ENCODE measurements at regions not wholly inside any gene's neighbourhood (a gene's known extent, or its start where the extent isn't known, plus 50 kb on each side); places are given as distances from the start of the nearest gene placed in this dataset.
"Not testable (repeated sequence)": the region's sequence is repeated elsewhere in the genome, so short reads cannot be mapped to it uniquely, and the experiment has no call there.

DNA sequence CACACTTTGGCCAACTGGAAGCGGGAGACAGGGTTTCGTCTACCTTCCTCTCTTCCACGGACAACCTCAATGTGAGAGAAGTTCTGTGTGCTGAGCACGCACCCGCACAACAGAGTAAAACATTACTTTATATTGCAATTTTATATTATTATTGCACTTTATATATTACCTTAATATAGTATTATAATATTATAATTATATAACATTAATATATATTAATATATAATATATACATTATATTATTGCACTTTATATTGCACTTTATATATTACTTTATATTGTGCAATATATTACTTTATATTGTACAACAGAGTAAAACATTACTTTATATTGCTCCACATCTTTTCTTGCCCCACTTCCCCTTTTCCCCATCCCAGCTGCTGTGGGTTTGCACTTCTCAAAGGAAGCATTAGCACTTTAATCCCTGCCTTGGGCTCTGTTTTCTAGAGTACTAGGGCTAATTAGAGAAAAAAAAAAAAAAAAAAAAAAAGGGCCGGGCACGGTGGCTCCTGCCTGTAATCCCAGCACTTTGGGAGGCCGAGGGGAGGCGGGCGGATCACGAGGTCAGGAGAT is 76.4 kb upstream of the SLC4A7 start:
- intact Hi-C loops (cut with DNase I) = no loop called here
- peak in 1 of 10 donors; percentile 46 for DNase-seq

DNA sequence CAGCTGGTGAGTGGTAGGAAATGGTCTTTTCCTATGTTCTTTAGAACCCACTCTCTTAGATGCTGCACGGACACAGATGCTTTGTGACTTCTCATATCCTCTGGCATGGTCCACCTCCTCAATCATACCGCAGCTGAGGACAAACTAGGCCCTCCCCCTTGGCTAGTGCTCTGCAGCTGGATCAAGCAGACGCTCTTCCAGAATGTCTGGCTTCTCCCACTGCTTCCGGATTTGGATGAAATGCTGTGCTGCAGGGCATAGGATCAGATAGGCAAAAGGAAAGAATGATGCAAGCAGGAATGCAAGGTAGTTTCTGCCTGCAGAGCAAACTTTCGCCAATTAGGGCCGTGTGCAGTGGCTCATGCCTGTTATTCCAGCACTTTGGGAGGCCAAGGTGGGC is 75.7 kb upstream of the SLC4A7 start:
- intact Hi-C loops (cut with DNase I) = no loop called here
- DNase-seq = no peak

DNA sequence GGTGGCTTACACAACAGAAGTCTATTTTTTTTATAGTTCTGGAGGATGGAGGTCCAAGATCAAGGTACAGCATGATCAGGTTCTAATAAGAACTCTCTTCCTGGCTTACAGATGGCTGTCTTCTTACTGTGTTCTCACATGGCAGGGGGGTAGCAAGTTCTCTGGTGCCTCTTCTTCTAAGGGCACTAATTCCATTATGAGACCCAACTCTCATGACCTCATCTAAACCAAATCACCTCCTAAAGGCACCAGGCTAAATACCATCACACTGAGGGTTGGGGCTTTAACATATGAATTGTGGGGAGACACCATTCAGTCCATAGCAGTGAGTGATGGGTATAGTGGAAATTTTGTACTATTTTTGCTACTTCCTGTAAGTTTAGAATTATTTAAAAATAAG is 75.2 kb upstream of the SLC4A7 start:
- intact Hi-C loops (cut with DNase I) = no loop called here

DNA sequence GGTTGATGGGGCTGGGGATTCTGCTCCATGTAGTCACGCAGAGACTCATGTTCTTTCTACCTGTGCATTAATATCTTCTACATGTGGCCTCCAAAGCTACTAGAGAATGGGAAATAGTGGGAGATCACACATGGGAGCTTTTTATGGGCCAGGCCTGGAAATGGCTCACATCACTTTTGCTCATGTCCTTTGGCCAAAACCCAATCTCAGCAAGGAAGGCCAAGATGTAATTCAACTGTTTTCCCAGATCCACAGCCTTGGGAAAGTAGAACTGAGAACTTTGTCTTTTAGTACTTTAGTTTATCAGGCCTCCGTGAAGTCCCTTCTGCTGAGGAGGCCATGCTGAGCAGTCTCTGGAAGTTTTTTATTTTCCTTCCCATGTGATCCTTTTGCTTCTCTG is 73.2 kb upstream of the SLC4A7 start:
- intact Hi-C loops (cut with DNase I) = no loop called here
- no peak for DNase-seq

More for the DNA sequence above, 75.2 kb upstream of the SLC4A7 start:
- DNase-seq = no peak

DNA sequence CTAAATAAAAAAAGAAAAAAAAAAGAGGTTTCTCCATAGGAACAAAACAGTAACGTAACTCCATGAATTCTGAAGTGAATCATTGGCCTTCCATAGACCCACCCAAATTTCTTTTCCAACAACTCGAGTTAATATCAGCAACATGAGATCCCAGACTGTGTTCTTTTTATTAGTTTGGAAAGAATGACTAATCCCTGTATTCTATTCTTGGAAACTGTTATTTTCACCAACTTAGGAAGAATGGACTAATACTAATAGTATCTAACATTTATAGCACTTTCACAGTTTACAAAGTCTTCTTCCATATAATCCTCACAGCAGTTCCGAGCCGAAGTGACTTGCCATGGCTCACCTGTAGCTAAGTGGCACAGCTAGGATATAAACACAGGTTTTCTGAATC is 72.7 kb upstream of the SLC4A7 start:
- intact Hi-C loops (cut with DNase I) = no loop called here
- DNase-seq = no peak

DNA sequence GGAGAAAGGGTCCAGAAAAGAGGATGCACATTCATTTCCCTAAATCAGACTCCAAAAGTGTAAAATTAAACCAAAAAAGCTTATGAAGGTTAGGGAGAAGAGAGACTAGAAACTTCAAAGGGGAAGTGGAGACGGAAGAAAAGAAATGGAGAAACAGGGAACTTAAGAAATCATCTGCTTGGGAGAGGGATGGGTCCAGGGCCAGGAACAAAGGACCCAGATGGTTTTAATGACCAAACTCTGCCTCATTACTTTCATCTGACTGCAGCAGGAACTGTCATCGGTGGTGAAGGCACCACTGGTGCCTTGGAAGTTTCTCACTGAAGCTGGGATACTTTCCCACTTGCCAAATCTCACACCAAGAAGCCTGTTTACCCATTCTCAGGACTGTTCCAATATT is 70.5 kb upstream of the SLC4A7 start:
- intact Hi-C loops (cut with DNase I) = no loop called here
- DNase-seq = peak in 1 of 10 donors; percentile 41

DNA sequence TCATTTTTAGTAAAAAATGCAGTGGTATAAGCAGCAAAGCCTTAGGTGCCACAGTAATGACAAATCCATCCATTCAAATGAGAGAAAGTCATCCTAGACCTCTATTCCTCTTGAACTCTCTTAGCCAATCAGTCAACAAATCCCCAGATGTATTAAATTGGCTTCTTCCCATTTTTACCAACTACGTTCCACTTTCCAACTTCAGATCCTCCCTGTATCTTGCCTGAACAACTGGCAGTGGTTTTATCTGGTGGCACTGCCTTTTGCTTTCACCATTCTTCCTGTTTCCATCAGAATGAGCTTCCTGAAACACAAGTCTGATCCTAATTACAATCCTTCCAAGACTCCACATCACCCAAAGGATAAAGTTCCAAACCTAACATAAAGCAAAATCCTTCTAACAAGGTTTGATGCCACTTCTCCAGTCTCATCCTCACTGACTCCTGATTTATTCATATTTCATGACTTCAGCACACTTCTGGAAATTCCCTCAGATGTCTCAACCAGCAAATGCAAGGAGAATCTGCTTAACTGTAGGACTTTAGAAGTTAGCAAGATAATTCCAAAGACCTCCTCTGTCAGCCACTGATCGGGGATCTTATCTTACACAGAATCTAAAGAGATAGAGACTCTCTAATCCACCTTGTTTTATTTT is 69.8 kb upstream of the SLC4A7 start:
- intact Hi-C loops (cut with DNase I) = no loop called here
- DNase-seq = no peak

DNA sequence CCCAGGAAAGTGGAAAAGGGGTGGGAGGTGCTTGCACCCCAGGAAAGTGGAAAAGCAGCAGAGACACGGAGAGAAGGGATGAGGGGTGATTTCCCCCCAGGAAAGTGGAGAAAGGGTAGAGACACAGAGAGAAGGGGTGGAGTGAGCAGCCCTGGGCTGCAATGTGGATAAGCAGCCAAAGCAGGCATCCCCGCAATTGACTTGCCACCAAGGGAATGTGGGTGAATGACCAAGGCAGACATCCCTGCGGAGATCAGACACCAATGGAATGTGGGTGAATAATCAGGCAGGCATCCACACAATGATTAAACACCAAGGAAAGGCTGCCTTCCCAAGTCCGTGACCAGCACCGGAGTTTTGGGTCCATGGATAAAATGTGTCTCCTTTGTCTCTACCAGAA is 68.5 kb upstream of the SLC4A7 start:
- DNase-seq; intact Hi-C loops (cut with DNase I): not testable (repeated sequence)

DNA sequence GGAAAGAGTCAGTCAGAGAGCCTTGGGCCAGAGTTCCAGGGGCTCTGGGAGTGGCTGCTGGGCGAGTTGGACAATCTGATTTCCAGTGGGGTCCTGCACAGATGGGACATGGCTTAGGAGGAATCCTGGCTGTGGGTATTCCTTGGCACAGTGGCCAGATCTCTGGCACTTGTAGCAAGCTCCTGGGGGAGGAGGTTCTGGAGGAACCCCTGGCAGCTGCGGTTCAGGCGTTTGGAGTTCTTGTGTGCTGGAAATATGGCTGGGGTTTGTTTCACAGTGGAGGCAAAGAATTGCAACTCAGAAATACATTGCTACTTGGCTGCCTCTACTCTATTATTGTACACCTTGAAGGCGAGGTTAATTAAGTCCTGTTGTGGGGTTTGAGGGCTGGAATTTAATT is 67.2 kb upstream of the SLC4A7 start:
- DNase-seq; intact Hi-C loops (cut with DNase I): not testable (repeated sequence)

DNA sequence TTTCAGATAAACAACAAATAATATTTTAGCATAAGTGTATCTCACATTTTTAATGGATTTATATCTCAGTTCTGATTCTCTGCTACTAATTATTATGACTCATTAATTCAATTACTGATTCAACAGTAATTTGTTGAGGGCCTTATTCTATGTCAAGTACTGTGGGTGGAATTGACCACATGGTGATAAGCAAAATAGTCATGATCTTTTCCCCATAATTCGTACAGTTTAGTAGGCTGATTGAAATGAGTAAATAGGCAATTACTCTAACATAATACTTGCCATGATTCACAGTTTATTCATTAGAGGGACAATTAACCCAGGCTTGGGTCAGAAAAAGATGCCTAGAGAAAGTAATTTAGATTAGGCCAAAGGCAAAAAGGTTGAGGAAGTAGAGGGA is 60.9 kb upstream of the SLC4A7 start:
- intact Hi-C loops (cut with DNase I) = no loop called here
- no peak for DNase-seq

DNA sequence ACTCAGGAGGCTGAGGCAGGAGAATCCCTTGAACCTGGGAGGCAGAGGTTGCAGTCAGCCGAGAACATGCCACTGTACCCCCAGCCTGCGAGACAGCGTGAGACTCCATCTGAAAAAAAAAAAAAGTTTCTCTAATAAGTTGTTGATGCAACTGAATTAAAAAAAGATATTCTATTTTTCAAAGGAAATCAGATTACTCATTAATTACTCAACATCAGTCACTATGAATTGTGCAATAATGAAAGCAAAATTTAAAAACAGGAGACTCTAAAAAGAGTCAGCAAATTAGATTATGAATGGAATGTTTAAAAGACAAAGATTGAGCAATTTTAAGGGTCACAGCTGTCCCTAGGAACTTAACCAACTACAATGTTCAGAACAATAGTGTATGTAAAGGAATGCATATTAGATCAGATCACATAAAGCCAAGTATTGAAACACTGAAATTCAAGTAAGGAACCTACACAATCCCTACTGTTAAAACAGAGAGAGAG is 60.2 kb upstream of the SLC4A7 start:
- DNase-seq = no peak
- intact Hi-C loops (cut with DNase I) = no loop called here

DNA sequence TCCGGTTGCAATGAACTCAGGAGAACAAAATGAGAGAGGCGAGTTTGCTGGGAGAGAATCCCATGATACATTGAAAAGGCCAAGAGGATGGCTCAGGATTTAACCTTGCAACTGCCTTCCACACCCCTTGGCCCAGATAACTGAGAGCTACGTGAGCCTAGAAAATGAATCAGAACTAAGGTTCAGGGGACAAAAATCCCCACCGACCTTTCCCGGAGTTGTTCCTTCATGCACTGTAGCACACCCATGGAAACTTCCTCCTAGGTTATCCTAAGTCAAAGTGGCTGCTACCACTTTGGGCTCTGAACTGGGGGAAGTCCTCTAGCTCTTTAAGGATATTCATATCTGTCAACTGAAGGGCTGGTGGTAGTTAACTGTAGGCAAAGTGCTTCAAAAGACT is 58.3 kb upstream of the SLC4A7 start:
- no peak for DNase-seq
- intact Hi-C loops (cut with DNase I) = no loop called here

DNA sequence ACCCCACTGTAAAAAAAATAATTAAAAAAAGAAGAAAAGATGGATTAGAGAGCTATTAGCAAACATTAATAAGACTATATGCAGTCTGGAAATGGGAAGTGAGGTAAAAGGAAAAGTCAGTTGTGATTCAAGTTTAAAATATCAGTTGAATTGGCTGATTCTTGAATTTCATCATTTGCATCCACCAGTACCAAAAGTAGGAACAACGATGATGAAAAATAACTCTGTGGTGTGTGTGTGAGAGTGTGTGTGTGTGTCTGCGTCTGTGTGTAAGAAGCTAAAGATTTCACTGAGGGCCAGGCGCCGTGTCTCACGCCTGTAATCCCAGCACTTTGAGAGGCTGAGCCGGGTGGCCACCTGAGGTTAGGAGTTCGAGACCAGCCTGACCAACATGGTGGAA is 56.0 kb upstream of the SLC4A7 start:
- intact Hi-C loops (cut with DNase I) = no loop called here

DNA sequence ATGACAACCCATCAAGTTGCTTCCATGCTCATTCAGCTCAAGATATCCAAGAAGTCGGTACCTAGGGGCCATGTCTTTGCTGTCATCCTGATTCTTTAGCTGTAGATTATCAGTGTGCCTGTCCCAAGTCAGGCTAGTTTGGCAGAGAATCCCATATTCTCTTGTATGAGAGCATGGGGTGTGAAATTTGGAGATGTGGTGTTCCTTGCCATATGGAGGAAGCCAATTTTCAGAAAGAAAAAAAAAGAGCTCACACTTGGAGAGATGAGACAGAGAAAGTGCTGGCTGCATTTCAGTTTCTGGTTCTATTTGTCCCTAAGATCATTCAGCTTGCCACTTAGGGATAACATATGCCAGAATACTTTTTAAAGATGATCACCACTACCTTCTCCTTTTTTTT is 52.3 kb upstream of the SLC4A7 start:
- intact Hi-C loops (cut with DNase I) = no loop called here
- no peak for DNase-seq

More for the DNA sequence above, 56.0 kb upstream of the SLC4A7 start:
- DNase-seq = no peak

DNA sequence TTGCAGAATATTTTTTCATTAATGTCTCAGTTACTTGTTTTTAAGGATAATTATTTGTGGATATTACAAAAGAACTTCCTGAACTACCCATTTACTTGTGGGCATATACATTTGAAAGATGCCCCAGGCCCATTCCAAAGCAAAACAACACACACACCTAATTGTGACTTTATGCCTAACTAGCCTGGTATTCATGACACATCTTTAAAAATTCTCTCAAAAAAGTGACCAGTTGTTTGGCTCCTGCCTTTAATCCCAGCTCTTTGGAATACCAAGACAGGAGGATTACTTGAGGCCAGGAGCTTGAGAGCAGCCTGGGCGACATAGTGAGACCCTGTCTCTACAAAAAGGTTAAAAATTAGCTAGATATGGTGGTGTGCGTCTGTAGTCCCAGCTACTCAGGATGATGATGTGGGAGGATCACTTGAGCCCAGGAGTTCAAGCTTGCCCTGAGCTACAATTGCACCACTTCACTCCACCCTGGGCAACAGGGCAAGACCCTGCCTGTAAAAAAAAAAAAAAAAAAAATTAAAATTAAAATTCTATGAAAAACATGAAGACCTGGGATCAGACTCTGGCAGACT is 51.7 kb upstream of the SLC4A7 start:
- no peak for DNase-seq
- intact Hi-C loops (cut with DNase I) = no loop called here

DNA sequence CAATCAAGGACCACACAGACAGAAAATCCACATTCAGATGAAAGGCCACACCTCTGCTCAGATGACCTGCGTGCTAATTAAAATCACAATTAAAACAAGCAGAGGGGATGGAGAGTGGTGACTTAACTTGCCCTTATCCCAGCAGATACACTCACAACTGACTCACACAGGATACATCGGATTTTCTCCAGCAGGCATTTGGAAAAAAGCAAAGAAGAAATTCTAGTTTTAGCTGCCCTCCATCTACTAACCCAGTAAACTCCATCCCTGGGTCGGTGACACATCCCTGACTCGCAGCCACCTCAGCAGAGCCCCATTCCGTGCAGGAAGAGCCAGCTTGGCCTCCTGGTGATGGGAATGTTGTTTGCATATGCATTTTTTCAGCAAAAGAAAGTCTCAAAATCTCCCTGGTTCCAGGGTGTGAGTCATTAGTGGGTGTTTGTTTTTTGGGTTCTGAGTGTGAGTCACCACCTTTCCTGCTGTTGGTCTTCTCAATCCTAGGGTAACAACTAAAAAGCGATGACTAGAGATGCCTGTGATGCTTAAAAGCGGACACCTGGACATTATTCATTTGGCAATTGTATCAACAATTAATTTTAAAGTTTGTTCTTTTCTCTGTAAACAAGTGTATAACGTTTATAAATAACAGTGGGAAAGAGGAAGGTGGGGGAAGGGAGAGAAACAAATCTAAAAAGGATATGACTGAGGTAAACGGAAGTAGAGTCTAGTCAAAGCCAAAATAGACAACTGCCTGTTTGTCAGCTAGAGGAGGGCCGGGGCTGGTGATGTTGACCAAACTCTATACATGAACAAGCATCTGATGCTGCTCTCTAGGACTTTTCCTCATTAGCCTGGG is 49.8 kb upstream of the SLC4A7 start:
- intact Hi-C loops (cut with DNase I) = no loop called here
- DNase-seq = peak in 4 of 10 donors; percentile 25 to 74 (median 28)
